Kidney (tissue), 10 donors: ENCODE measurements at regions not wholly inside any gene's neighbourhood (a gene's known extent, or its start where the extent isn't known, plus 50 kb on each side); places are given as distances from the start of the nearest gene placed in this dataset.
"Not testable (repeated sequence)": the region's sequence is repeated elsewhere in the genome, so short reads cannot be mapped to it uniquely, and the experiment has no call there.

ENCODE experiments used
- DNase-seq, 5 donors: peaks; one replicate each; pipeline ENCODE4 v3.0.0-alpha.2; 2013 to 2020
- FAIRE-seq: peaks from 2 replicates; lab custom pipeline; 2012; peaks lifted over from hg19 to GRCh38; lab: Jason Lieb, UNC
- H3K27ac ChIP-seq, 2 donors: one replicate each; pipeline ENCODE4 v1.7.0; 2013; ENCODE audit warnings: low read depth in 2 of 2, low read length in 2 of 2, inconsistent platforms in 1 of 2
- H3K27me3 ChIP-seq: one replicate; pipeline ENCODE4 v1.7.1; 2013; ENCODE audit warnings: low read length, inconsistent platforms; ENCODE audit not compliant: control insufficient read depth, insufficient read depth
- H3K36me3 ChIP-seq, 3 donors: one replicate each; pipeline versions ENCODE4 v1.7.0 to v1.7.1; 2013; ENCODE audit warnings: low read length in 3 of 3, control low read depth in 1 of 3, inconsistent platforms in 1 of 3; ENCODE audit not compliant: insufficient read depth in 3 of 3, control insufficient read depth in 2 of 3
- H3K4me1 ChIP-seq, 3 donors: one replicate each; pipeline versions ENCODE4 v1.7.0 to v1.7.1; 2013; ENCODE audit warnings: low read length in 3 of 3, inconsistent platforms in 1 of 3, low read depth in 1 of 3; ENCODE audit not compliant: control insufficient read depth in 2 of 3, insufficient read depth in 2 of 3
- H3K4me3 ChIP-seq, 3 donors: one replicate each; pipeline versions ENCODE4 v1.7.0 to v1.8.1; 2013; ENCODE audit warnings: low read length in 3 of 3, control low read depth in 1 of 3, inconsistent platforms in 1 of 3
- H3K9ac ChIP-seq, 3 donors: one replicate each; pipeline versions ENCODE4 v1.7.0 to v1.7.1; 2013; ENCODE audit warnings: low read length in 3 of 3, control low read depth in 1 of 3, inconsistent platforms in 1 of 3
- H3K9me3 ChIP-seq, 3 donors: one replicate each; pipeline versions ENCODE4 v1.7.0 to v1.7.1; 2013; ENCODE audit warnings: low read length in 3 of 3, control low read depth in 1 of 3, inconsistent platforms in 1 of 3; ENCODE audit not compliant: control insufficient read depth in 2 of 3, insufficient read depth in 1 of 3
- intact Hi-C: fragments of 100-400 bp; cut with DNase I; formaldehyde crosslinking; loops from one replicate; pipeline ENCODE4 v1.11.1; 2022
- donor health status: control.
- donor health status: control.
- donor health status: DM: yes; HTN: yes; CAD: no.
- donor health status: Normal renal cell carcinoma (clear cell type).

DNA sequence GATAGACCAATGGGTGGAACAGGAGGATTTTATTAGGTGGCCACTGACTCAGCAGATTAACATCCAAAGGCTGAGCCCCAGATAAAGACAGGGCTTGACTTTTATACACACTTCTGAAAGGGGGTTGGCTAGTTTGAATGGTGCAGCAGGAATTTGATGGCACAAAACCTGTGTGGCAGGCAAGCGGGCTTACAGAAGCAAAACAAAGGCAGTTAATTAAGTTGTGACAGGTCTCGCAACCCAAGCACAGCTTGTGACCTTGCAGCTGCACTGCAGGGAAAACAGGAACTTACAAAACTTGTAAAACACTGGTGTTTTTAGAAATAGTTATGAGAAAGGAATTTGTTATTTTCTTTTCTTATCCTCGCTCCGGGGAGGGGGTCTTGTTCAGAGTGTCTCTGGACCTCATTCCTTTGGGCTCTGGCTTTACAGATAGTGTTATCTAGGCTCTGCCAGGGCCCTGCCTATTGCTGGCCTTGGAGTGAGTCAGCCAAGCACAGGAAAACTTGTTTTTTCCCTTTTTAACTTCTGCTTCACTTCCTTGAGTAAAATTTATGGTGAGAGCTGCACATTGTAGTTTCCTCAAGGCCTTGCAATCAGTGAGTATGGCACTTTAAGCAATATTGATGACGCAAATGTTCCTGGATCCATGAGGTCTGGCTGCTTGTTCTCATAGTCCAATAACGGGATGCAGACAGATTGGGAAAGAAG, 457.1 kb downstream of the TGIF2LY start:
- FAIRE-seq, H3K9me3 ChIP-seq, H3K36me3 ChIP-seq, intact Hi-C loops, H3K9ac ChIP-seq, H3K4me3 ChIP-seq, H3K4me1 ChIP-seq, H3K27me3 ChIP-seq, H3K27ac ChIP-seq: not testable (repeated sequence)
- DNase-seq: peak in 1 of 5 donors; percentile 4
